Body of pancreas (tissue), 4 donors: ENCODE measurements at regions not wholly inside any gene's neighbourhood (a gene's known extent, or its start where the extent isn't known, plus 50 kb on each side); places are given as distances from the start of the nearest gene placed in this dataset.

Experiments used
- POLR2A ChIP-seq, 3 donors: fragments of 450-650 bp; IDR thresholded peaks; one replicate each; pipeline ENCODE4 v1.6.1; 2016; ENCODE audit warnings: antibody characterized with exemption in 3 of 3, mild to moderate bottlenecking in 2 of 3
- TF ChIP-seq, protein P1 (sequence below), 7 experiments: fragments of 450-650 bp in 4 of 7; fragments of 200-600 bp in 3 of 7; sonication (generic) in 3 of 7; IDR thresholded peaks; one replicate each; pipeline ENCODE4 v1.5.1; 2016 to 2019; ENCODE audit warnings: antibody characterized with exemption in 7 of 7

DNA sequence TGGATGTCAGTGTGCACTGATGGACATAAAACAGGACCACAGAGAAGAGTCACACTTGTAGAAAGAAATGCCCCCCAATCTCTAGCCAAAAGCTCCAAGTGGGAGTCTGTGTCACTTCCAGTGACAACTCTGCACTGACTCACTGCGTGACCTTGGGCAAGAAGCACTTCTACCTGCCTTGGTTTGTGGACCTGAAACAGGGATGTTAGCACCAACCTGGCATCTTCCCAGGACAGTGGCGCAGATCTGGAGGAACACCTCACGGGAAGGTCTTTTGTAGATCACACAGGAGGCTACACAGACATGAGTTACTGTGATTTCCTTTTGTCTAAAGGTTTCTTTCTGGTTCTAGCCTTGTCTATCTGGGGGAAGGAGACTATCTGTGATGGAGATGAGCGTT, 80.5 kb upstream of the DHRSX start:
- TF ChIP-seq, protein P1, sequence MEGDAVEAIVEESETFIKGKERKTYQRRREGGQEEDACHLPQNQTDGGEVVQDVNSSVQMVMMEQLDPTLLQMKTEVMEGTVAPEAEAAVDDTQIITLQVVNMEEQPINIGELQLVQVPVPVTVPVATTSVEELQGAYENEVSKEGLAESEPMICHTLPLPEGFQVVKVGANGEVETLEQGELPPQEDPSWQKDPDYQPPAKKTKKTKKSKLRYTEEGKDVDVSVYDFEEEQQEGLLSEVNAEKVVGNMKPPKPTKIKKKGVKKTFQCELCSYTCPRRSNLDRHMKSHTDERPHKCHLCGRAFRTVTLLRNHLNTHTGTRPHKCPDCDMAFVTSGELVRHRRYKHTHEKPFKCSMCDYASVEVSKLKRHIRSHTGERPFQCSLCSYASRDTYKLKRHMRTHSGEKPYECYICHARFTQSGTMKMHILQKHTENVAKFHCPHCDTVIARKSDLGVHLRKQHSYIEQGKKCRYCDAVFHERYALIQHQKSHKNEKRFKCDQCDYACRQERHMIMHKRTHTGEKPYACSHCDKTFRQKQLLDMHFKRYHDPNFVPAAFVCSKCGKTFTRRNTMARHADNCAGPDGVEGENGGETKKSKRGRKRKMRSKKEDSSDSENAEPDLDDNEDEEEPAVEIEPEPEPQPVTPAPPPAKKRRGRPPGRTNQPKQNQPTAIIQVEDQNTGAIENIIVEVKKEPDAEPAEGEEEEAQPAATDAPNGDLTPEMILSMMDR (IDR thresholded peaks at IDR 0.05), result no peak
- TF ChIP-seq POLR2A (IDR thresholded peaks at IDR 0.05), result no peak
